GM18520 (cell line): ENCODE measurements at regions not wholly inside any gene's neighbourhood (a gene's known extent, or its start where the extent isn't known, plus 50 kb on each side); places are given as distances from the start of the nearest gene placed in this dataset.

ENCODE experiments used
- ATAC-seq: cut with Tn5 transposase; IDR thresholded peaks from one replicate; pipeline ENCODE4 v1.9.1; 2021; ENCODE audit not compliant: unreplicated experiment

DNA sequence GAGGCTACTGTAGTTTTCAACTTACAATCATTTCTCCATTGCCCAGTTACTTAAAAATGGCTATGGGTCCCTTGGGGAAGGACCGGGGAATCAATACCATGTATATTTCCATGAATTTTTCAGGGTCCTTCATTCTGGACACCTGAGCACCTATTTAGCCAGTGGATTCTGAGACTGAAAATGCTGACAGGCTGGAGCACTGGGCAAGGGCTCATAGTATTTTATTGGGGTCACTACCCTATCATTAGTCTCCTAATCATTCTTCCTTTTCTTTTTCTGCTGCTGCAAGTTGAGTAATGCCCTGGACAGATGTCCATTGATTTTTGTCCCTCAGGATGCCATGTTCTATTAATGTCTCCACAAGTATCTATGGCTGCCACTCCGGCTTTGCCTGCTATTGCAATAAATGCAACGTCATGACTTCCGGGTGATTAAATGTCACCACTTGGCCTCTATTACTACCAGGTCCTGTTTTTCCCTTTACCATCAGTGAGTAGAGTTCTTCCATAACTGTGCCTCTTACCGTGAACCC, 279.3 kb upstream of the FBXL7 start:
- ATAC-seq = no peak

GRCh38 chr5:15215056-15215455, 284.9 kb upstream of the FBXL7 start:
- ATAC-seq = no peak

GRCh38 chr5:15214010-15214409, 286.0 kb upstream of the FBXL7 start:
- no peak for ATAC-seq

GRCh38 chr5:15209053-15209762, 290.8 kb upstream of the FBXL7 start:
- no peak for ATAC-seq

DNA sequence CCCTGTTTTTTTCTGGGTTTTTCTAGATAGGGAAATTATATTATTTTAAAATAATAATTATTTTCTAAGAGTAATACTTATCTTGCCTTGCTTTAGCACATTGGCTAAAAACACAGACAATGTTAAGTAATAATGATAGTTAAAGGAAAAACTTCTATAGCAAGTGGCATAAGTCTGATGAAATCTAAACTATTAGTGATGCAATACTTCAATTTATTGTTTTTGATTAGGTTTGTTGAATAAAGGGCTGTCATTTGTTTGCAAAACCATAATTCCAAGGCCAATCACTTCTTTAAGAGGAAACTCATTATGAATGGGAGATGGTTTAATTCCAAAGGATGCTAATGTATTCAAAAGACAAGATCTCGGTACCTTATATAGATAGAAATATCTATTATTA, 293.8 kb upstream of the FBXL7 start:
- ATAC-seq = no peak

DNA sequence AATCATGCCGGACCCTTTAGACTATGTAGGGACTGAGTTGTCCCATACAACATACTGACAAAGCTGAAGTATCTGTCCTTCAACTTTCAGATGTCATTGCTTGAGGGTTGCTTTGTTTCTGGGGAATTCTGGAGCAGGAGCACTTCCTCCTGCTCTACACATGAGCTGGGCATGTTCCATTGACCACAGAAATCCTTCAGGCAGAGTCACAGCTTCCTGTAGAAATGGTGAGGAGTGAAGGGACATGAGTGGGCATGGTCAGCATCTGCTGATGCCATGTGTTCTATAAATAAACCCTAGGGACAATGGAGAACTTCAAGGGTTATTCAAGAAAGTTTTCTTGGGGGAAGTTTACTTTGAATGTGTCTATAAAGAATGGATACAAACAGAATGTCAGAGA, 296.6 kb upstream of the FBXL7 start:
- ATAC-seq = no peak

DNA sequence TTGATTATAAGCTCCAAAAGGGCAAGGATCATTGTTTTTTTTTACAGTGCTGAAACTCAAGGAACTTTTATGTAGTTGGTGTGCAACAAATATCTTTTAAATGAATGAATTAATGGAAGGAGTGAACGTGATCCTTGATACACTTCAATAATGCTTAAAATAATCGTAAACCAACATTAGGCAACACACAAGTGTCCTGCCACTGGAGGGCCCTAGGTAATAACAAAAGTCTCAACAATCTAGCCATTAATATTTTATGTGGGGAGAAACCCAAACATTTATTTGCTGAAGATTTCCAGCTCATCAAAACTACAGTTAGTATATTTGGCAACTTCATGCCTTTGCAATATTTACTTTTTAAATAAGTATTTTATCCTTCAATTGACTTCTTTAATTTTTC, 309.0 kb upstream of the FBXL7 start:
- no peak for ATAC-seq

DNA sequence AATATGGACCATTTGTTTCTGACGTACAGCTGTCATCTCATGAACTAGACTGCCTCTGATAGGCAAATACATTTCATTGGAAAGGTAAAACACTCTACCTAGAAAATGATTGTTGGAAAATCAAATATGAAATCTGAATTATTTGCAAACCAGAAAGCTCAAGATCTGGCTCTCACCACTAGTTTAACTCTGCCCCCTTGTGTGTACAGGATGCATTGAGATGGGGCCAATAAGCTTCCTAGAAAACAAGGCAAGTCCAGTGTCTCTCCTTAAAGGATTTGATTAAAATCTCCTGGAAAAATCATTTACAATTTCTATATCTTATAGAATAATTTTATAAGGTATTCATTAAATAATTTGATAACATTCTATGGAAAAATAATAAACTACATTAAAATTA, 311.9 kb upstream of the ANKH start:
- ATAC-seq = no peak

DNA sequence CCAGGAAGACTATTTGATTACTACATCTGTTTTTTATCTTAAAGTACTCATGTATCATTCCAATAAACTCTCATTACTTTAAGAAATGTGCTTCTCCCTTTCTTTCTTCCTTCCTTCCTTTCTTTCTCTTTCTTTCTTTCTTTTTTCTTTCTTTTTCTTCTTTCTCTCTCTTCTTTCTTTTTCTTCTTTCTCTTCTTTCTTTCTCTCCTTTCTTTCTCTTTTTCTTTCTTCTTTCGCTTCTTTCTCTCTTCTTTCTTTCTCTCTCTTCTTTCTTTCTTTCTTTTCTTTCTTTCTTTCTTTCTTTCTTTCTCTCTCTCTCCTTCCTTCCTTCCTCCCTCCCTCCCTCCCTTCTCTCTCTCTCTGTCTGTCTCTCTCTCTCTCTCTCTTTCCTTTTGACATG, 298.6 kb upstream of the ANKH start:
- ATAC-seq = no peak

- no peak for ATAC-seq
Observed at GRCh38 chr5:15168358-15168757, 296.8 kb upstream of the ANKH start.

DNA sequence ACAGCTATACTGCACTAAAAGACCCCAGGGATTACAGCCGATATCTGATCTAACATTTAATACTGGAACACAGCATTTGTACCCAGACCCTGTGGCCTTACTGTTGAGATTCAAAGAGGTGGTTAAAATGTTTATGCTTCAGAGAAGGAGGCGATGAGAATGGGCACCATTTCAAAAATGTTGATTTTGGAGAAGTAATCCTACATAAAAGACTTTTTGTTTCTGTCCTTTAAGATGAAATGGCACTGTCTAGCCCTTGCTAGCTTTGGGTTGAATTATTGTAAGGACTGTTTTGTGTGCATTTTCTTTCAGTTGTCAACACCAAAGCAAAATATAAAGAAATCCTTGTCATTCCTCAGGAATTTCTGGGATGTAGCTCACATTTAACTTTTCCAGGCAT, 288.5 kb upstream of the ANKH start:
- no peak for ATAC-seq

- ATAC-seq = no peak
Observed at GRCh38 chr5:15159606-15160005, 288.0 kb upstream of the ANKH start.

DNA sequence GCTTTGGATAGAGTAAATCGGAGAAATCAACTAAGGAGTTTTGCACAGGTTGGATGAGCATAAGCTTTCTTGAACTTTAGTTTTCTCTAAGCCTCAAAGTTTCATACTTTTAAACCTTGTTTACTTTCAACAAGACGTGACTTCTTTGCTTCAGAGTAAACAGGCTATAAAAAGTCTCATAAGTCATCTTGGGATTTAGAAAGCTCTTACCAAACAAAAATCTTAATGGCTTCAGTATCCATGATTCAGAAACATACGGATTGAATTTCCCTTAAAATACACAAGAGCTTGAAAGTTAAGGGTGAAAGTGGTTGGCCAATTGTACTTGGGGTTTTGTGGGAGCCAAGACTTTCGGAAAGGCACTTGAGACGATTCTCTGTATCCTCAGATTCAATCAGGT, 270.9 kb upstream of the ANKH start:
- no peak for ATAC-seq

- ATAC-seq = no peak
Observed at GRCh38 chr5:15137414-15137813, 265.8 kb upstream of the ANKH start.

- no peak for ATAC-seq
Observed at GRCh38 chr5:15135661-15136060, 264.1 kb upstream of the ANKH start.

DNA sequence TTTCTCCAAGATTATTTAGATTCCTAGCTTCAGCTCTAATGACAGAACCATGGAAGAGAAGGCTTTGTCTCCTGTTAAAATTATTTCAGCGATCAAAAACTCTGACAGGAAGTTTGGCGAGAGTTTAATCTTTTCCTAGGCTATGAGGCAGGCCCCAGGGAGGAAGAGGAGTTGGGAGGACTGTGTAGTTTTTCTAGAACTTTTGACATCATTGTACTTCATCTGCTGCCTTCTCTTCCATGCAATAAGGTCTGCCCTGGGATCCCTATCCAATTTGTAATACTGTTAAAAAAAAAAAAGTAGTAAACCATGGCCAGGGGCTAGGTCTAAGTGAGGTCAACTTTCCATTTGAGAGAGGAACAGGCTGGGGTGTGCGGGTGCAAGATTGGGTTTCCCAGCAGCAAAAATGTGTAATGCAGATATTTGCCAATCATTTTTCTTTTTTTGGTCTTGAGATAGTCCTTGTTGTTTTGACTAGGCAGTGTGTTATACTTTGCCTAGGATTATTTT, 261.9 kb upstream of the ANKH start:
- ATAC-seq = no peak

GRCh38 chr5:15132816-15133405, 261.3 kb upstream of the ANKH start:
- no peak for ATAC-seq

- no peak for ATAC-seq
Observed at GRCh38 chr5:15131909-15132308, 260.3 kb upstream of the ANKH start.

- ATAC-seq = no peak
Observed at GRCh38 chr5:15124871-15125568, 253.4 kb upstream of the ANKH start.

- no peak for ATAC-seq
Observed at GRCh38 chr5:15124461-15124860, 252.9 kb upstream of the ANKH start.

GRCh38 chr5:15117688-15118087, 246.1 kb upstream of the ANKH start:
- ATAC-seq = no peak

GRCh38 chr5:15116996-15117395, 245.4 kb upstream of the ANKH start:
- ATAC-seq = no peak
